ENCODE measurements at regions not wholly inside any gene's neighbourhood (a gene's known extent, or its start where the extent isn't known, plus 50 kb on each side); places are given as distances from the start of the nearest gene placed in this dataset.

DNA sequence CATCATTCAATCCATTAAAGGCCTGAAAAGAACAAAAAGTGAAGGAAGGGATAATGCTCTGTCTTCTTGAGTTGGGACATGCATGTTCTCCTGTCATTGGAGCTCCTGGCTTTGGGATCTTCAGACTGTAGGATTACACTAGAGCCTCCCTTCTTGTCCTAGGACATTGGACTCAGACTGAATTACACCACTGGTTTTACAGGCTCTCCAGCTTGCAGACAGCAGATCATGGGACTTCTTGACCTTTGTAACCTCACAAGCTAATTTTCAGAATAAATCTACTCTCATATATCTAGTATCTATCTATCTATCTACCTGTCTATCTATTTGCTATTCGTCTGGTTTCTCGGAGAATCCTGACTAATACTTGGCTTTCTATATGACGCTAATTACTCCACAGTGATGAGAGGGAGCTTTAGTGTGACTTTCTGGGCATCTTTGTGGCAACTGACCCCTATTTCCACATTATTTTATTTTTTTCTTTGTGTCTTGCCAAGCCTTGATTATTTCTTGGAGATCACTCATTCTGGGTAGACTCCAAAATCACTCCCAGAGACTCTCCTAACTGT, 151.9 kb upstream of the ZNF184 start:
- peak; percentile 48 for DNase-seq (ENCODE audit: low read depth)
- TF ChIP-seq CTCF (IDR thresholded peaks at IDR 0.05; ENCODE audit: insufficient read depth, low read depth, low read length, missing control alignments): no peak
- no peak overlapping the region for H3K4me3 ChIP-seq (ENCODE audit: low read depth, low read length)

- no peak for TF ChIP-seq CTCF (IDR thresholded peaks at IDR 0.05; ENCODE audit: insufficient read depth, low read depth, low read length, missing control alignments)
- DNase-seq (ENCODE audit: low read depth): no peak
- H3K4me3 ChIP-seq (ENCODE audit: low read depth, low read length): no peak overlapping the region
Observed at GRCh38 chr6:27623103-27623502, 150.2 kb upstream of the ZNF184 start.

- no peak overlapping the region for H3K4me3 ChIP-seq (ENCODE audit: low read depth, low read length)
- no peak for TF ChIP-seq CTCF (IDR thresholded peaks at IDR 0.05; ENCODE audit: insufficient read depth, low read depth, low read length, missing control alignments)
- no peak for DNase-seq (ENCODE audit: low read depth)
Observed at GRCh38 chr6:27619436-27619835, 146.5 kb upstream of the ZNF184 start.

GRCh38 chr6:27617700-27618689, 145.1 kb upstream of the ZNF184 start:
- no peak for TF ChIP-seq CTCF (IDR thresholded peaks at IDR 0.05; ENCODE audit: insufficient read depth, low read depth, low read length, missing control alignments)
- DNase-seq (ENCODE audit: low read depth): peak; percentile 66
- H3K4me3 ChIP-seq (ENCODE audit: low read depth, low read length): peak overlapping the region; percentile 76

DNA sequence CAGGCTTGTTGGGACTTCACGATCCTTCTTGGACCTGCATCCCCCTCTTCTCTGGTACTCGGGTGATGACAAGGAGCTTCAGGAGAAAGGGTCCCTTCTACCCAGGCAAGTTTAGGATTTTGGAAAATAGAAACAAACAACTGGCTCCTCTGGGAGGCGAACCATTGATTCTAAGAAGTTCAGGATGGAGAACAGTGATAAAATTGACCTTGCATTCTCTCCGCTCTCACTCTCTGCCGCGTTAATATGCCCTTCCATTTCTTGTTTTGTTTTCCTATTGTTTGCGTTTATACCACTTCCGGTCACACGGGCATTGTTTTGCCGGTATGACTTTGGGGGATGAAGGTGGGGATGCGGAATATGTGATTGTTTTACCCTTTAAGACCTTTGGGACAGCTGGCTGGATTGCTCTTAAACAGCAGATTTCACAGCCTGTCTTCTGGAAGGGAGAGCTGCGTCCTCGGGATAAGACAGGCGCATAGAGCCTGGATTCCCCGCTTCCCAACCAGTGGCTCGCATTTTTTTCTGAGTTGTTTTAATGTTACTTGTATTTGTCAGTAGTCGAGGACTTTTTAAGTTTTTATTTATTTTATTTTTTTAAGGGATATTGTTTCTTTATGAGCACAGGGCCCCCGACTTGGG, 144.3 kb upstream of the ZNF184 start:
- H3K4me3 ChIP-seq (ENCODE audit: low read depth, low read length): peak overlapping the region; percentile 76
- no peak for TF ChIP-seq CTCF (IDR thresholded peaks at IDR 0.05; ENCODE audit: insufficient read depth, low read depth, low read length, missing control alignments)
- peak; percentile 28 for DNase-seq (ENCODE audit: low read depth)

- peak overlapping the region; percentile 76 for H3K4me3 ChIP-seq (ENCODE audit: low read depth, low read length)
- TF ChIP-seq CTCF (IDR thresholded peaks at IDR 0.05; ENCODE audit: insufficient read depth, low read depth, low read length, missing control alignments): no peak
- DNase-seq (ENCODE audit: low read depth): no peak
Observed at GRCh38 chr6:27616328-27617045, 143.6 kb upstream of the ZNF184 start.
